IMR-90 (cell line): ENCODE measurements at regions not wholly inside any gene's neighbourhood (a gene's known extent, or its start where the extent isn't known, plus 50 kb on each side); places are given as distances from the start of the nearest gene placed in this dataset.
A peak's percentile ranks its signal among the peaks of the same experiment; 100 is the strongest.

Experiments
- ATAC-seq: fragments of 200-7000 bp; cut with Tn5 transposase; 2 replicates; pipeline ENCODE4 v1.9.1; 2020; ENCODE audit warnings: low read depth, mild to moderate bottlenecking, moderate library complexity
- BruUV-seq: library from RNA; stranded (reverse); fragments of 400-500 nt; replicated peaks from 2 replicates; lab custom pipeline; 2021; lab: Mats Ljungman, UMichigan
- CTCF ChIA-PET: fragments of 300-600 bp; formaldehyde crosslinking; extraction: SDS; loops from one replicate; lab custom pipeline; 2021; ENCODE audit warnings: antibody characterized with exemption; lab: Yijun Ruan, JAX
- POLR2A ChIA-PET: fragments of 300-600 bp; sonication (Branson Sonifier 250); formaldehyde crosslinking; loops from one replicate; lab custom pipeline; 2022; ENCODE audit warnings: antibody characterized with exemption; ENCODE audit not compliant: unreplicated experiment; lab: Charles Lee
- DNase-seq: peaks from one replicate; pipeline ENCODE4 v3.0.0; 2013
- H2AFZ ChIP-seq: replicated peaks from 2 replicates; pipeline ENCODE3; 2013; ENCODE audit warnings: low read length, mild to moderate bottlenecking; ENCODE audit not compliant: poor library complexity
- H2AK5ac ChIP-seq: 2 replicates; pipeline ENCODE4 v1.6.1; 2013; ENCODE audit warnings: low read depth, low read length, inconsistent platforms
- H2AK9ac ChIP-seq: replicated peaks from 2 replicates; pipeline ENCODE3; 2013; ENCODE audit warnings: mild to moderate bottlenecking, low read depth, low read length, moderate library complexity; ENCODE audit not compliant: poor library complexity
- H2BK120ac ChIP-seq: 2 replicates; pipeline ENCODE4 v1.6.1; 2013; ENCODE audit warnings: low read depth, low read length, inconsistent platforms
- H2BK15ac ChIP-seq: 3 replicates; pipeline ENCODE4 v1.6.1; 2013; ENCODE audit warnings: low read depth, low read length, inconsistent platforms
- H2BK20ac ChIP-seq: 2 replicates; pipeline ENCODE4 v1.6.1; 2013; ENCODE audit warnings: low read depth, mild to moderate bottlenecking, inconsistent platforms, low read length, moderate library complexity
- H2BK5ac ChIP-seq: 2 replicates; pipeline ENCODE4 v1.6.1; 2013; ENCODE audit warnings: mild to moderate bottlenecking, low read depth, low read length, inconsistent platforms; ENCODE audit not compliant: poor library complexity, severe bottlenecking
- H3K14ac ChIP-seq: replicated peaks from 2 replicates; pipeline ENCODE4 v1.6.1; 2013; ENCODE audit warnings: low read depth, low read length, inconsistent platforms
- H3K18ac ChIP-seq: 2 replicates; pipeline ENCODE4 v1.6.1; 2013; ENCODE audit warnings: low read depth, low read length, control low read depth
- H3K23ac ChIP-seq: 2 replicates; pipeline ENCODE4 v1.6.1; 2013; ENCODE audit warnings: low read depth, low read length, inconsistent platforms
- H3K27ac ChIP-seq: 2 replicates; pipeline ENCODE4 v1.5.1; 2013; ENCODE audit warnings: mild to moderate bottlenecking, control low read depth, low read length; ENCODE audit not compliant: insufficient read depth
- H3K27me3 ChIP-seq: 2 replicates; pipeline ENCODE4 v1.6.1; 2013; ENCODE audit warnings: low read length; ENCODE audit not compliant: control insufficient read depth, insufficient read depth
- H3K36me3 ChIP-seq: 2 replicates; pipeline ENCODE4 v1.6.1; 2013; ENCODE audit warnings: low read length, mixed read lengths; ENCODE audit not compliant: control insufficient read depth, insufficient read depth
- H3K4ac ChIP-seq: 2 replicates; pipeline ENCODE4 v1.6.1; 2013; ENCODE audit warnings: low read depth, low read length, inconsistent platforms
- H3K4me1 ChIP-seq: 2 replicates; pipeline ENCODE4 v1.6.1; 2013; ENCODE audit warnings: low read length, mixed read lengths; ENCODE audit not compliant: control insufficient read depth, insufficient read depth
- H3K4me2 ChIP-seq: 2 replicates; pipeline ENCODE4 v1.6.1; 2013; ENCODE audit warnings: low read depth, mild to moderate bottlenecking, control low read depth, low read length, moderate library complexity
- H3K4me3 ChIP-seq: 2 replicates; pipeline ENCODE4 v1.5.1; 2013; ENCODE audit warnings: low read depth, mild to moderate bottlenecking, control low read depth, low read length, moderate library complexity; ENCODE audit not compliant: insufficient read depth
- H3K56ac ChIP-seq: 2 replicates; pipeline ENCODE4 v1.6.1; 2013; ENCODE audit warnings: low read length, inconsistent platforms; ENCODE audit not compliant: insufficient read depth; ENCODE audit errors: extremely low read depth
- H3K79me1 ChIP-seq, 2 experiments: 2 replicates each; pipeline ENCODE4 v1.6.1; 2013; ENCODE audit warnings: low read length in 2 of 2, inconsistent platforms in 1 of 2, low read depth in 1 of 2
- H3K9ac ChIP-seq: 2 replicates; pipeline ENCODE4 v1.6.1; 2013; ENCODE audit warnings: low read depth, low read length, control low read depth
- H3K9me1 ChIP-seq: 2 replicates; pipeline ENCODE4 v1.6.1; 2013; ENCODE audit warnings: low read length, inconsistent platforms; ENCODE audit not compliant: insufficient read depth
- H3K9me3 ChIP-seq: 2 replicates; pipeline ENCODE4 v1.6.1; 2013; ENCODE audit warnings: low read length; ENCODE audit not compliant: control insufficient read depth, insufficient read depth
- H4K20me1 ChIP-seq: 2 replicates; pipeline ENCODE4 v1.6.1; 2013; ENCODE audit warnings: low read length, inconsistent platforms; ENCODE audit not compliant: insufficient read depth
- H4K5ac ChIP-seq: 2 replicates; pipeline ENCODE4 v1.6.1; 2013; ENCODE audit warnings: mild to moderate bottlenecking, low read depth, low read length, control low read depth
- H4K8ac ChIP-seq, 2 experiments: 2 replicates each; pipeline ENCODE4 v1.6.1; 2013; ENCODE audit warnings: low read depth in 2 of 2, low read length in 2 of 2, control low read depth in 1 of 2, inconsistent platforms in 1 of 2
- H4K91ac ChIP-seq: 2 replicates; pipeline ENCODE4 v1.6.1; 2013; ENCODE audit warnings: low read depth, low read length, inconsistent platforms; ENCODE audit not compliant: insufficient read depth
- CEBPB ChIP-seq: IDR thresholded peaks from 2 replicates; pipeline ENCODE4 v1.6.1; 2012; ENCODE audit warnings: low read depth, low read length, improper control_type of control experiment
- CHD1 ChIP-seq: IDR thresholded peaks from 2 replicates; pipeline ENCODE4 v1.6.1; 2012; ENCODE audit warnings: low read depth, low read length, improper control_type of control experiment
- CTCF ChIP-seq: conservative IDR thresholded peaks from 2 replicates; pipeline ENCODE4 v1.5.1; 2012; ENCODE audit warnings: mild to moderate bottlenecking, low read depth, low read length, improper control_type of control experiment
- FOS ChIP-seq: fragments of 150-350 bp; IDR thresholded peaks from 2 replicates; pipeline ENCODE4 v1.6.1; 2016; ENCODE audit warnings: low read depth, low read length
- MAFK ChIP-seq: IDR thresholded peaks from 2 replicates; pipeline ENCODE4 v1.6.1; 2012; ENCODE audit warnings: low read depth, low read length, improper control_type of control experiment
- WGBS, 2 experiments: methylation state at CpG; one replicate each; pipeline versions ENCODE4 v1.1.5 to v1.1.7; 2013; ENCODE audit warnings: missing lambda C conversion rate in 2 of 2; ENCODE audit not compliant: insufficient read length in 1 of 2; ENCODE audit errors: extremely low coverage in 2 of 2; 5-methylcytosine and 5-hydroxymethylcytosine counted together
- dilution Hi-C: fragments of 300-500 bp; cut with HindIII; formaldehyde crosslinking; loops from one replicate; pipeline ENCODE4 v1.14.3; 2018; ENCODE audit warnings: low sequenced_read_pairs; ENCODE audit not compliant: unreplicated experiment
- in situ Hi-C: fragments of 300-500 bp; cut with MboI; formaldehyde crosslinking; loops from 3 replicates; pipeline ENCODE4 v1.14.3; 2019; ENCODE audit warnings: low sequenced_read_pairs, inconsistent platforms, mixed read lengths
- intact Hi-C: fragments of 100-400 bp; cut with micrococcal nuclease; formaldehyde crosslinking; loops from 2 replicates; pipeline ENCODE4 v1.10.0; 2022

- TF ChIP-seq CHD1 (no peak), CTCF (no peak), FOS (no peak)
Observed at GRCh38 chr14:100419856-100420255, 96.7 kb downstream of the SLC25A47 start (continued).

GRCh38 chr14:100421756-100422470 is 98.8 kb downstream of the SLC25A47 start:
- H3K27me3 ChIP-seq, result no peaks in the 10 kb centered on the region
- H2AK5ac ChIP-seq, result no peak overlapping the region
- H3K23ac ChIP-seq, result no peak overlapping the region
- no peak overlapping the region for H3K4ac ChIP-seq
- no peak for ATAC-seq
- H4K8ac ChIP-seq, result no peak overlapping the region
- no peaks in the 10 kb centered on the region for H3K9me3 ChIP-seq
- no peak overlapping the region for H3K27ac ChIP-seq
- H2AFZ ChIP-seq, result no peak overlapping the region
- no peak overlapping the region for H3K9ac ChIP-seq
- no peak overlapping the region for H2BK5ac ChIP-seq
- in situ Hi-C loops, result loop anchor here (25.0 kb wide), 1 partner anchor 815 kb away; no protein-coding TSS in a partner anchor
- H3K9me1 ChIP-seq, result peaks cover 22% of the 10 kb centered on the region
- peaks cover 10 to 30% of the 10 kb centered on the region in 2 experiments; a peak in 3 of 4 replicates for H3K79me1 ChIP-seq
- no peak overlapping the region for H3K56ac ChIP-seq
- H2BK120ac ChIP-seq, result no peak overlapping the region
- no peak overlapping the region for H3K18ac ChIP-seq
- H2BK15ac ChIP-seq, result no peak overlapping the region
- no peaks in the 10 kb centered on the region for H3K36me3 ChIP-seq
- no TSS peak for BruUV-seq
- H4K20me1 ChIP-seq, result peaks cover 22% of the 10 kb centered on the region
- H4K5ac ChIP-seq, result no peak overlapping the region
- TF ChIP-seq CHD1, result no peak
- no peak for TF ChIP-seq MAFK
- no peak for TF ChIP-seq CEBPB
- H3K14ac ChIP-seq, result 0 out of 2 replicates have a peak overlapping the region, but pooled peaks have one; percentile 32
- dilution Hi-C loops, result no loop called here
- H2BK20ac ChIP-seq, result no peak overlapping the region
- POLR2A ChIA-PET, result no interaction called here
- no peak for DNase-seq
- no peak overlapping the region for H4K91ac ChIP-seq
- H3K4me1 ChIP-seq, result peaks cover 10% of the 10 kb centered on the region
- H2AK9ac ChIP-seq, result no peak overlapping the region
- intact Hi-C loops, result no loop called here
- WGBS, 2 experiments, result no CpG with 5 or more reads among the region's 2 CpGs
- CTCF ChIA-PET, result interaction anchor here (1.3 to 2.2 kb wide), 4 partner anchors 18 to 224 kb away, joined by 4 to 7 read pairs (median 6); no protein-coding TSS in a partner anchor
- H3K4me3 ChIP-seq, result no peak overlapping the region
- H3K4me2 ChIP-seq, result no peak overlapping the region
